ENCODE measurements at regions not wholly inside any gene's neighbourhood (a gene's known extent, or its start where the extent isn't known, plus 50 kb on each side); places are given as distances from the start of the nearest gene placed in this dataset.

DNA sequence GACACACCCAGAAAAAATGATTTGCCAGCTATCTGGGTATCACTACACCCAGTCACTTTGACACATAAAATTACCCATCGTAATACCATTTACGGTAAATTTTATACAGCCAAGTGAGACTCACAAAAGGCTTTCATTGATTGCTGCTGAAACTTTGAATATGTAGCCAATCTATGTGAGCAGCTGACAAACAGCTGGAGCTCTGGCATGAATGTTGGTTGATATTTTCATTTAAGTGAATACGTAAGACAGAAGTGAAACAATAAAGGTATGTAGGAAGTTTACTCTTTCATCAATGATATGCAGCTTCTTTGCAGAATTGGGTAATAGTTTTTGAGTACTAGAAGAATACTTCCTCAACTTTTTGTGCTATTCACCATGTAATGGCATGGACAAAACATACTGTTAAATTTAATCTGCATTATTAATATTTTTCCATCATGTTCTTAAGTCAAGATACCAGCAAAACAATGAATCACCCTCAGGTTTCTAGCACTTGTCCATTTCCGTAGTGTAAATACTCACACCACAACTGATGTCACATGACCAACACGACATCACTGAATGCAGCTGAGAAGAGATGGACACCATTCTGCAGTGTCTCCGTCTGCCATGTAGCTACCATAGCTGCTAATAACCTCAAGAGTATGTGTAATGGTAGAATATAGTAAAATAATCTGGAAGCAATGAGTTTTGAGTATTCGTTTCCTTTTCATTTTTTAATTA is 205.9 kb upstream of the HES1 start:
- no peak for ATAC-seq
- no peak for DNase-seq

GRCh38 chr3:193932136-193932535 is 203.8 kb upstream of the HES1 start:
- DNase-seq (no peak), ATAC-seq (no peak)

- no peak for DNase-seq
- ATAC-seq: no peak
Measured at GRCh38 chr3:193932576-193932975, 203.4 kb upstream of the HES1 start.

GRCh38 chr3:193933451-193933850 is 202.5 kb upstream of the HES1 start:
- ATAC-seq: no peak

DNA sequence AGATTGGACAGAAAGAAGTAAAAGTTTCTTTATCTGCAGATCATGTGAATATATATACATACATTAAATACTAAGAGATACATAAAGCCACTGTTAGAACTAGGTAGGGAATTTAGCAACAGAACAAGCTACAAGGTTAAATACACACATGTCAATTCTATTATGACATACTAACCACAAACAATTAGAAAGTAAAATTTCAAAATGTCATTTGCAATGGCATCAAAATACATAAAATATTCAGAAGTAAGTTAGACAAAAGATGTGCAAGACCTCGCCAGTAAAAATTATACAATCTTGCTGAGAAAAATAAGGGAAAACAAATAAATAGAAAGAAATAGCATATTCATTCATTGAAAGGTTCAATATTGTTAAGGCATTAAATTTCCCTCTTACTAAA is 200.0 kb upstream of the HES1 start:
- ATAC-seq (no peak), DNase-seq (no peak)

More at GRCh38 chr3:193933451-193933850, 202.5 kb upstream of the HES1 start:
- DNase-seq: no peak

DNA sequence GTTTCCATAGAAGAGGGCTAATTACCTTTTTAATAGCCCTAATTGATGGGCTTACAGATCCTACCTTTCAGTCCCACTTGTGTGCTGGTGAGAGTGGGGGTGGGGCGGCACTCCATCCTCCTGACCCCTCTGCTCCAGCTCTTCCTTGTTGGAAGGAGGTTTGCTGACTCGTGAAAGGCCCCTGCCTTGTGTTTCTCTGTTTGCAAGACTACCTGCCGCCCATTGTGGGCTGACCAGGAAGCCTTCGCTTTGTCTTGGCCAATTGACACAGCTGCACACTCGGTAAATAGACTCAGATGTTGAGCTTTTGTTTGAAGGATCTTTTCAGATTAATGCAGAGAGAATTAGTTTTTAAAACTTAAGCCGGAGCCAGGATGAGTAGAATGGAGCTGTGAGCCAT is 197.3 kb upstream of the HES1 start:
- ATAC-seq: no peak
- DNase-seq: no peak

- no peak for ATAC-seq
- DNase-seq: no peak
Measured at GRCh38 chr3:193939527-193939926, 196.4 kb upstream of the HES1 start.

GRCh38 chr3:193940526-193940925 is 195.4 kb upstream of the HES1 start:
- ATAC-seq: no peak
- no peak for DNase-seq

DNA sequence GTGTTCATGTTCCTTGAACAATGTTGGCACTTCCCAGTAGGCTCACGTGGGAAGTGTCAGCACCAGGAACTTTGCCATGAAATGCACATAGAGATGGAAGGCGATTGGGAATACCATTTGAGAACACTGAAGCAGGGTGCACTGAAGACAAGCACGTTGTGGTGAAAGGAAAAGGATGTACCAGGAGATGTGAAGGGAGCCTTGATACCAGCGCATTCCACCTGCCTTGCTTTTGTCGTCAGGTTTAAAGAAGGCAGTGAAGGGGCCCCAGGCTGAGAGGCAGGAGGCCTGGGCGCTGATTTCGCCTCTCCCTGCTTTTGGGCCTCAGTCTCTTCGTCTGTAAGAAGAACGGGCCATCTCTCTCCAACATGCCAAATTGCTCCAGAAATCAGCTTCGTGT is 194.5 kb upstream of the HES1 start:
- ATAC-seq (no peak), DNase-seq (no peak)

- no peak for ATAC-seq
- DNase-seq: no peak
Measured at GRCh38 chr3:193942516-193943055, 193.4 kb upstream of the HES1 start.

DNA sequence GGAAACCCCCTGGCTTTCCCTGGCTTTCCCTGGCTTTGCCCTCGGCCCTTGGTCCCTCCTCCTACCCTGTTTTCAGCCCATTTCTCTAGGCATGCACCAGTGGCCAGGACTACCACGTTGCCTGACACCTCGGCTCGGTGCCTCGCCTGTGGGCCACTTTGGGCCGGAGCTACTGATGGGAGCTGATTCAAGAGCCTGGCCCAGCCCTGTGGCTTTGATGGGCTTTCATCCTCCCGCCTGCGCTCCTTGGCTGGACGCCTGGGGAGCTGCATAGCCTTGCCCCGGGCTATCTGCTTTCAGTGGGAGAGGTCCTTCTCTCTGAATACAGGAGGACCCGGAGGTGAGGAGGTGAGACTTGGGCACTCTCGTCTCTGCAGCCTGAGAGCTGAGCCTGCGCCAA is 192.7 kb upstream of the HES1 start:
- DNase-seq (no peak), ATAC-seq (no peak)

GRCh38 chr3:193943851-193944517 is 192.0 kb upstream of the HES1 start:
- no peak for ATAC-seq
- DNase-seq: no peak

- ATAC-seq (no peak), DNase-seq (no peak)
Measured at GRCh38 chr3:193944518-193944884, 191.4 kb upstream of the HES1 start.

- ATAC-seq (no peak), DNase-seq (no peak)
Measured at GRCh38 chr3:193945143-193945542, 190.8 kb upstream of the HES1 start.

DNA sequence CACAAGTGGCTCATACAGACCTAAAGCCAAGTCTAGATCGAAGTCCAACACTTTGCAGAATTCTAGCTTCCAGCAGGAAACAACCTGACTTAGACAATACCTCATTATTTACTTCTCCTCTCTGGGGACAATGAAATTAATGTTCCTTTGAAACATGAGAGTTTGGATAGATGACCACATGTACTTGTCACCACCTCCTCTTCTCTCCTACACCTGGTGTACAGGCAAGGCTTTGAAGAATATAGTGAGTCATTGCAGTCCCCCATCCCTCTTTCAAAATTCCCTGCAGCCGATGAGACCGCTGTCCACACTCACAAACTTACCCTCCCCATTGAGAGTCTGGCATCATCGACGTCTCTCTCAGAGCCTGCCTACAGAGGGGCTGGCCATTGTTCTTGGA is 189.0 kb upstream of the HES1 start:
- DNase-seq (no peak), ATAC-seq (no peak)

- no peak for ATAC-seq
- no peak for DNase-seq
Measured at GRCh38 chr3:193947596-193947995, 188.4 kb upstream of the HES1 start.

DNA sequence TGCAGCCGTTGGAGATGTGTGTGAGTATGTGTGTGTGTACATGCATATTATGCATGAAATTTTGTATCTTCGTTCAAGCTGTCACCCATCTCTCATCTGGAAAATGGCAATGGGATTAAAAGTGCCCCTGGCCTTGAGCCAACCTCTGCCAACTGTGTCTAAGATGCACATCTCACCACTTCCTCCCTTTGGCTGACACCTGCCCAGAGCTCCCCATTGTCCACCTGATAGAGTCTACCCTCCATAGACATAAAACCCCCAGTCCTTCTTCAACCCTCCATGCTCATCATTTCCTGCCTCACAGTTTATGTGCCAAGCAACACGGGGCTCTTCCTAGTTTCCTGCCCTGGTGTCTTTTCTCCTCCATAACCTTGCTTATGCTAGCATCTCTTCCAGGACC is 187.5 kb upstream of the HES1 start:
- no peak for DNase-seq
- no peak for ATAC-seq

DNA sequence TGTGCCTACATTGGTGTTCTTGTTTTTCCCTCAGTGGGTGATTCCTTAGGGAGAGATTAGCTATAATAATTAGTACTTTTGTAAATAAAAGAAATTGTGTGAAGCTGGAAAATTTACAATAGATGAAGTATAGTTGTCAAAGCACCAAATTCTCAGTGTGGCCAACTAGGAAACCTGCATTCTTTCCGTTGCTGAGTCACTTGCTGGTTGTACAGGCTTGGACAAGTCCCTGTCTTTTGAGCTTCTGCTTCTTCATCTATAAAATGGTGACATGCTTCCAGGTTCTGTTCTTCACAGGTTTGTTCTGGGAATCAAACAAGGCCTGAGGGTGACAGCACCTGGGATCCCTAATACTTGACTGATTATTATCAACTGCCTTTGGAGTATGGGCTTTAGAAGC is 184.1 kb upstream of the HES1 start:
- DNase-seq (no peak), ATAC-seq (no peak)

DNA sequence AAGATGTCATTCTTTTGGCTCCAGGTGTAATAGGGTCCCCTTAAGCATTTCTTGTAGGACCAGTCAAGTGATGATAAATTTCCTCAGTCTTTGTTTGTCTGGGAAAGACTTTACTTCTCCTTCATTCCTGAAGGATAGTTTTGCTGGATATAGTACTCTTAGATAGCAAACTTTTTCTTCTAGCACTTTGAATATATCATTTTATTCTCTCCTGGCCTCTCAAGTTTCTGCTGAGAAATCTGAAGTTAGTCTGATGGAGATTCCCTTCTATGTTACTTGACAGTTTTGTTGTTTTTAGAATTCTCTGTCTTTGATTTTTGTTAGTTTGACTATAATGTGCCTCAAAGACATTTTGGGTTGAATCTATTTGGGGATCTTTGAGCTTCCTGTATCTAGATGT is 181.2 kb upstream of the HES1 start:
- ATAC-seq (no peak), DNase-seq (no peak)

GRCh38 chr3:193955719-193956118 is 180.2 kb upstream of the HES1 start:
- DNase-seq (no peak), ATAC-seq (no peak)

DNA sequence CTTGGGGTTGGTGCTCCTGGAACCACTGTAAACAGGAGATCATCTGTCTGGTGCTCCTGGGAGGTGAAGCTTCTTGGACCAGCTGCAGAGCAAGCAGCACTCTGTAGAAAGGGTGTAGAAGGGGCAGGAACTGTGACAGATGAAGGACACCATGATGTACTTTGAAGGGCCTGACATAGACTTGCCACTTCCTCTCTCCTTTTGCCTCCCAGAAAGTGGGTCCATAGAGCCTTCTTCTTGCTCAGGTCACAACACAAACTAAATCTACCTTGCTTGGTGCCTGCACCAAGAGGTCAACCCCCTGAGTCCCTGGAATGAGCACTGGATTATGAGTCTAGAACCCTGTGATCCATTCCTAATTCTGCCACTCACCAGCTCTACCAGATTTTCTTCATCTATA is 176.1 kb upstream of the HES1 start:
- no peak for ATAC-seq
- DNase-seq: no peak

GRCh38 chr3:193960487-193961274 is 175.3 kb upstream of the HES1 start:
- DNase-seq (no peak), ATAC-seq (no peak)

All from stimulated activated naive CD8-positive, alpha-beta T cell treated with anti-CD3 and anti-CD28 coated beads, Interleukin-15, Interleukin-2, amounts not matched to agents 100 U/mL and 50 U/mL, for 24 hours (primary cell).